ENCODE measurements at regions not wholly inside any gene's neighbourhood (a gene's known extent, or its start where the extent isn't known, plus 50 kb on each side); places are given as distances from the start of the nearest gene placed in this dataset.

DNA sequence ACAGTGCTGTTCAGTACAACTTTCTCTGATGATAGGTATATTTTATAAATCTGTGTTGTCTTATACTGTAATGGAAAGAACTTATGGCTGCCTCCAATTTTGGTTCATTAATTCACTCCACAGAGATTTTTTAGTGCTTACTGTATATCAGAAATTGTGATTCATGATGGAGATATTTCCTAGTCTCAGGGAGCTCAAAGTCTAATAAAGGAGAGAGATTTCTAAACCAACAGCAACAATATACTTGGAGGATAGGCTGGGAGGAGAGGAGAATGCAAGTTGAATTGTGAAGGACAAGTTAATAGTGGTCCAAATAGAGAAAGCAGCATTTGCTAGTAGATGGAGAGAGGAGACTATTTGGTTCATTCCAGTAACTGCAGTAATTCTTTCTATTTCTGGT lies 63.5 kb downstream of the TANC2 start:
- peaks cover 44% of the 10 kb centered on the region; the same call in 2 of the 3 replicates for H3K4me1 ChIP-seq
- peak overlapping the region; percentile 43 for H3K4me2 ChIP-seq
- H3K9me3 ChIP-seq = no peaks in the 10 kb centered on the region
- DNase-seq (ENCODE audit: low read depth in 1 of 2, low spot score in 1 of 2) (peak in 1 of 2 experiments; percentile 16), FAIRE-seq (no peak), ATAC-seq (peak; percentile 30 to 70; a peak in 4 of 6 replicates)
- ChIA-PET CTCF (interaction anchor here (0.6 to 1.4 kb wide), 4 partner anchors 48 to 579 kb away, joined by 3 read pairs; no protein-coding TSS in a partner anchor), POLR2A (no interaction called here)
- no peak overlapping the region for H3K4me3 ChIP-seq
- 0 out of 6 replicates have a peak overlapping the region, but pooled peaks of 1 of the 2 experiments have one; percentile 8 for H3K27ac ChIP-seq
- no peak for TF ChIP-seq CBX2 (IDR thresholded peaks at IDR 0.05; ENCODE audit: borderline replicate concordance, low read depth)
- TF ChIP-seq HDAC2 (IDR thresholded peaks at IDR 0.05) = no peak
- TF ChIP-seq FOSL2 (IDR thresholded peaks at IDR 0.05) = 0 out of 2 replicates have a peak, but pooled peaks have one; percentile 9
- TF ChIP-seq FOSL2 (CRISPR knock-in tag; IDR thresholded peaks at IDR 0.05) = no peak
- TF ChIP-seq EP300 (IDR thresholded peaks at IDR 0.05) = no peak
- TF ChIP-seq RFX5 (IDR thresholded peaks at IDR 0.05) = no peak
- no peak for TF ChIP-seq ZNF302 (CRISPR knock-in tag; IDR thresholded peaks at IDR 0.05)
- TF ChIP-seq MAFK (IDR thresholded peaks at IDR 0.05; ENCODE audit: partially characterized antibody) = no peak
- TF ChIP-seq RARB (CRISPR knock-in tag; IDR thresholded peaks at IDR 0.05) = no peak
- no peak for TF ChIP-seq JUN (IDR thresholded peaks at IDR 0.05)

DNA sequence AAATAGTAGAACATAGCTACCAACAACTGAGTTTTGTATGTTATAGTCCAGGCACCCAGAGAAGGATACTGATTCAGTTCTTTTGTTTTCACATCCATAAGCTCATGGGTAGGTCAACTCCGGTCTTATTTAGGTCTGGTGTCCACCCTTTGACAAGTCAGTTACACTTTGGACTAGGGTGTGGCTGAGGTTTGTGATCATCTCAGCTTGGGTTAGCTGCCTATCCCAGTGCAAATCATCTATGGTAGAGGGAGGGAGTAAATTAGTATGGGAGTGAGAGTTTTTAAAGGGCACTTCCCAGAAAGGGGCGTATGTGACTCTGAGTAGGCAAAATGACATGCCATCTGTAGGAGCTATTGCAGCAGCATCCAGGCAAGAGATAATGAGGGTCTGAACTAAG lies 66.1 kb downstream of the TANC2 start:
- Histone ChIP-seq H3K4me3 (no peak overlapping the region), H3K4me2 (peak overlapping the region; percentile 21; the same call in 2 of the 3 replicates), H3K9me3 (no peaks in the 10 kb centered on the region), H3K27ac (no peak overlapping the region), H3K4me1 (peaks cover 52% of the 10 kb centered on the region)
- 58% methylated on average over 2 of the region's 2 CpGs for WGBS (ENCODE audit: missing lambda C conversion rate)
- CTCF ChIA-PET = interaction anchor here (1.0 to 3.8 kb wide), 6 partner anchors 8 to 374 kb away, joined by 3 to 17 read pairs (median 4); no protein-coding TSS in a partner anchor
- TF ChIP-seq SREBF2 (IDR thresholded peaks at IDR 0.05) = no peak
- no peak for TF ChIP-seq MAFK (IDR thresholded peaks at IDR 0.05; ENCODE audit: partially characterized antibody)
- no peak for TF ChIP-seq RCOR1 (IDR thresholded peaks at IDR 0.05; ENCODE audit: low read depth, low read length)
- TF ChIP-seq GATA3 (IDR thresholded peaks at IDR 0.05; ENCODE audit: borderline replicate concordance) = no peak
- TF ChIP-seq, protein P1, sequence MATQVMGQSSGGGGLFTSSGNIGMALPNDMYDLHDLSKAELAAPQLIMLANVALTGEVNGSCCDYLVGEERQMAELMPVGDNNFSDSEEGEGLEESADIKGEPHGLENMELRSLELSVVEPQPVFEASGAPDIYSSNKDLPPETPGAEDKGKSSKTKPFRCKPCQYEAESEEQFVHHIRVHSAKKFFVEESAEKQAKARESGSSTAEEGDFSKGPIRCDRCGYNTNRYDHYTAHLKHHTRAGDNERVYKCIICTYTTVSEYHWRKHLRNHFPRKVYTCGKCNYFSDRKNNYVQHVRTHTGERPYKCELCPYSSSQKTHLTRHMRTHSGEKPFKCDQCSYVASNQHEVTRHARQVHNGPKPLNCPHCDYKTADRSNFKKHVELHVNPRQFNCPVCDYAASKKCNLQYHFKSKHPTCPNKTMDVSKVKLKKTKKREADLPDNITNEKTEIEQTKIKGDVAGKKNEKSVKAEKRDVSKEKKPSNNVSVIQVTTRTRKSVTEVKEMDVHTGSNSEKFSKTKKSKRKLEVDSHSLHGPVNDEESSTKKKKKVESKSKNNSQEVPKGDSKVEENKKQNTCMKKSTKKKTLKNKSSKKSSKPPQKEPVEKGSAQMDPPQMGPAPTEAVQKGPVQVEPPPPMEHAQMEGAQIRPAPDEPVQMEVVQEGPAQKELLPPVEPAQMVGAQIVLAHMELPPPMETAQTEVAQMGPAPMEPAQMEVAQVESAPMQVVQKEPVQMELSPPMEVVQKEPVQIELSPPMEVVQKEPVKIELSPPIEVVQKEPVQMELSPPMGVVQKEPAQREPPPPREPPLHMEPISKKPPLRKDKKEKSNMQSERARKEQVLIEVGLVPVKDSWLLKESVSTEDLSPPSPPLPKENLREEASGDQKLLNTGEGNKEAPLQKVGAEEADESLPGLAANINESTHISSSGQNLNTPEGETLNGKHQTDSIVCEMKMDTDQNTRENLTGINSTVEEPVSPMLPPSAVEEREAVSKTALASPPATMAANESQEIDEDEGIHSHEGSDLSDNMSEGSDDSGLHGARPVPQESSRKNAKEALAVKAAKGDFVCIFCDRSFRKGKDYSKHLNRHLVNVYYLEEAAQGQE (IDR thresholded peaks at IDR 0.05) = no peak
- no peak for TF ChIP-seq PHF8 (IDR thresholded peaks at IDR 0.05; ENCODE audit: borderline replicate concordance, low read depth)
- TF ChIP-seq MAZ (IDR thresholded peaks at IDR 0.05; ENCODE audit: borderline replicate concordance, low read depth, low read length) = no peak
- no peak for TF ChIP-seq KDM1A (IDR thresholded peaks at IDR 0.05; ENCODE audit: low read depth)
- TF ChIP-seq BHLHE40 (IDR thresholded peaks at IDR 0.05; ENCODE audit: low read depth, low read length) = no peak
- no peak for TF ChIP-seq RAD21 (conservative IDR thresholded peaks at IDR 0.05 in 1 of 2, IDR thresholded peaks at IDR 0.05 in 1 of 2)
- TF ChIP-seq HOXB13 (CRISPR knock-in tag; IDR thresholded peaks at IDR 0.05; ENCODE audit: low read depth) = no peak
- TF ChIP-seq, protein P2, sequence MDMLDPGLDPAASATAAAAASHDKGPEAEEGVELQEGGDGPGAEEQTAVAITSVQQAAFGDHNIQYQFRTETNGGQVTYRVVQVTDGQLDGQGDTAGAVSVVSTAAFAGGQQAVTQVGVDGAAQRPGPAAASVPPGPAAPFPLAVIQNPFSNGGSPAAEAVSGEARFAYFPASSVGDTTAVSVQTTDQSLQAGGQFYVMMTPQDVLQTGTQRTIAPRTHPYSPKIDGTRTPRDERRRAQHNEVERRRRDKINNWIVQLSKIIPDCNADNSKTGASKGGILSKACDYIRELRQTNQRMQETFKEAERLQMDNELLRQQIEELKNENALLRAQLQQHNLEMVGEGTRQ (IDR thresholded peaks at IDR 0.05) = no peak
- TF ChIP-seq CEBPB (IDR thresholded peaks at IDR 0.05) = no peak
- no peak for TF ChIP-seq JUN (IDR thresholded peaks at IDR 0.05)
- TF ChIP-seq, protein P3, sequence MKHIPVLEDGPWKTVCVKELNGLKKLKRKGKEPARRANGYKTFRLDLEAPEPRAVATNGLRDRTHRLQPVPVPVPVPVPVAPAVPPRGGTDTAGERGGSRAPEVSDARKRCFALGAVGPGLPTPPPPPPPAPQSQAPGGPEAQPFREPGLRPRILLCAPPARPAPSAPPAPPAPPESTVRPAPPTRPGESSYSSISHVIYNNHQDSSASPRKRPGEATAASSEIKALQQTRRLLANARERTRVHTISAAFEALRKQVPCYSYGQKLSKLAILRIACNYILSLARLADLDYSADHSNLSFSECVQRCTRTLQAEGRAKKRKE (CRISPR knock-in tag; IDR thresholded peaks at IDR 0.05; ENCODE audit: low read depth) = no peak
- ATAC-seq = peak in 1 of 2 experiments; percentile 50; a peak in 3 of 6 replicates
- POLR2A ChIA-PET = no interaction called here
- DNase-seq (ENCODE audit: low read depth in 1 of 2, low spot score in 1 of 2) = peak in 1 of 2 experiments; percentile 34
- FAIRE-seq = no peak

Data from A549 (cell line).